NCI-H524 (cell line): ENCODE measurements at regions not wholly inside any gene's neighbourhood (a gene's known extent, or its start where the extent isn't known, plus 50 kb on each side); places are given as distances from the start of the nearest gene placed in this dataset.
A peak's percentile ranks its signal among the peaks of the same experiment; 100 is the strongest.
"Not testable (repeated sequence)": the region's sequence is repeated elsewhere in the genome, so short reads cannot be mapped to it uniquely, and the experiment has no call there.

Source experiments
- DNase-seq, 2 experiments: peaks; one replicate each; lab custom pipeline; 2025; lab: John Stamatoyannopoulos, UW

DNA sequence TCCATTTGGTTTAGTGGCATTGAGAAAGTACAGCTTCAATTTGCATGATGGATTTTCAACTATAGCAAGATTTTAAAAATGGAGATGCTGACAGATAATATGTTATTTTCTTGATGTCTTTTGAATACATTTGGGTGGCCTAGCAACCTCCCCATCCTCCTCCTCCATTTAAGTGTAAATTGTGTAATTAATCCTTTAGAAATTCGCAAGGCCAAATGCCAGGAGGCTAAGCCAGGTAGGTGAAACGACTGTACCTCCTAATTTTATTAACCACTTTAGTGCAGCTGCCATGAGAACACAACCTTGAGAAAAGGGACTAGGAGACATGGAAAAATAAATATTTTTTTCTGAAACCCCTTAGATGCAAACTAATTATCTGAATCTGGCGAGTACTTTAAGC lies 248.8 kb downstream of the MRPS30 start:
- no peak for DNase-seq

DNA sequence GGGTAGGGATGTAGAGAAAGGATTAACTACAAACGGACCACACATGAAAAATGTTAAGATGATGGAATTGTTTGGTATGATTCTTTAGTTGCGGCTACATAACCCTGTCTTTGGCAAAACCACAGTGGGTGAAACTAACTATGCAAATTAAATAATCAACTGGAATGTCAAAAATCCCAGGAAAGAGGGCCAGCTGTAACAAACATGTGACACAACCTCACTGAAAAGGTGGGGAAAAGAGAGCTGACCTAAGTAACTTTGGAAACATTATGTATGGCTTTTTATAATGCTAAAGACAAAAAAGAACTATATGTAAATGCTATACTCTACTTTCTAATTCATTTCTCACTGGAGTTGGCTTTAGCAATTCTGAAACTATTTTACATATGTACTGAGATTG lies 252.0 kb downstream of the MRPS30 start:
- no peak for DNase-seq

- DNase-seq: no peak
Observed at GRCh38 chr5:45062044-45062443, 253.3 kb downstream of the MRPS30 start.

- DNase-seq: no peak
Observed at GRCh38 chr5:45081082-45081481, 272.3 kb downstream of the MRPS30 start.

GRCh38 chr5:45089870-45090269 lies 281.1 kb downstream of the MRPS30 start:
- no peak for DNase-seq

- DNase-seq: no peak
Observed at GRCh38 chr5:45093377-45093776, 284.6 kb downstream of the MRPS30 start.

DNA sequence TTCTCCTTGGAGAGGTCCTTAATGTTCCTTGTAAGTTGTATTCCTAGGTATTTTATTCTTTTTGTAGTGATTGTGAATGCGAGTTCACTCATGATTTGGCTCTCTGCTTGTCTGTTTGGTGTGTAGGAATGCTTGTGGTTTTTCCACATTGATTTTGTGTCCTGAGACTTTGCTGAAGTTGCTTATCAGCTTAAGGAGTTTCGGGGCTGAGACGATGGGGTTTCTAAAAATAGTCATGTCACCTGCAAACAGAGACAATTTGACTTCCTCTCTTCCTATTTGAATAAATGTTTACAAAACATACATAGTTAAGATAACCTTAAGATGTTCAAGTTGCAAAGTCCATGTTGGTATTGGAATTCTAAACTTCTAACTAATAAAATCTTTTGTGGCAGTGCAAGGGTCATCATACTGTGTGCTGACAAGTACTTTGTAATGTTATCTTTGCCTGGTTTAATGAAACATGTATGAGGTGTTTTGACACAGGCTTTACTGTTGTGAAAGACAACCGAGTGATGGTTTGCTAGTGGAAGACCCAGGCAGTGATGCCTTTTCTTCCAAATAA lies 286.2 kb downstream of the MRPS30 start:
- DNase-seq: no peak

DNA sequence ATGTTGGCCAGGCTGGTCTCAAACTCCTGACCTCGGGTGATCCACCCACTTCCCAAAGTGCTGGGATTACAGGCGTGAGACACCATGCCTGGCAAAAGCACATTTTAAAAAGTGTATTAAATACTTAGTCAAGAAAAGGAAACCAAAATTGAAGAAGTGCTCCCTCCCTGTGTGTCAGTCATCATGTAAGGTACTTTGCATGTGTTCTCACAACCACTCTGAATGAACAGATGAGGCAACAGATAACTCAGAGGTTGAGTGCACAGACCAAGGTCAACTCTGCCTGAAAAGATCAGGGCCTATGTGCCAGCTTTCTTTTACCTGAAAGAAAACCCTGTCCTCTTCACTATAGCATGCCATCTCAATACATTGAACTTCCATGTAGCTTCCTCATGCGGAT lies 289.7 kb downstream of the MRPS30 start:
- DNase-seq: no peak

- DNase-seq: no peak
Observed at GRCh38 chr5:45101146-45101545, 292.4 kb downstream of the MRPS30 start.

DNA sequence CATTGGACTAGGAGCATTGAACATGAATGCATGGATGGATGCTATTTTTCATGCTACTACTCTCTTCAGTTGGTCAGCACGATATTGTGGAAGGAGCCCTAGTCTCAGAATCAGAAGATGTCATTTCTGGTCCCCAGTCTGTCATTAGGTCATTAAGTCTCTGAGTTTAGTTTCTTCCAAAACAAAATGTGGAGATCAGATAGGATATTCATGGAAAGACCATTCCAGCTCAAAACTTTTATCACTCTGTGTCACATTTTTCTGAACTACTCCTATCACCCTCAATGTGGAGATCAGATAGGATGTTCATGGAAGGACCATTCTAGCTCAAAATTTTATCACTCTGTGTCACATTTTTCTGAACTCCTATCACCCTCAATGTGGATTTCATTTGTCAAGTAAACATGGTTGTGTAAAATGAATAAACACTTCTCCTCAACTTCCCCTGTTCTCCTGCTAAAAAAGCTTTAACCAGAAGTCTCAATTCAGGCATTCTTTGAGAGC lies 296.8 kb downstream of the MRPS30 start:
- DNase-seq: no peak

DNA sequence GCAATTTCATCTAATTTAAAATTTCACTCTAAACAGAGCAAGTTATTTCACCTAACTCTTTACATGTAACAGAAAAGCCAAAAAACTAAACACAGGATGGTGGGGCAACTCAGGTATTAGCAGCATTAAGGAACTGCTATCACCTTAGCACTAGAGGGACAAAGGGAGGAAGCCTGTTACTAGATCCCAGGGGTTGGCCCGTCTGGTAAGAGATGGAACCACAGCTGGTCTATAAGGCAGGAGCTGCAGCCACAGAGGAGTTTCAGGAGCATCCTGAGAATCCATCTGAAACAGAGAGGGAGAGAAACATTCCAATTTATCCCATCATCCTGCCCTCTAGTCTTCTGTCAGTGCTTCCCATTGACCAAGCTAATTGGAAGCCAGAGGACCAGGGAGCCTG lies 300.3 kb downstream of the MRPS30 start:
- DNase-seq: no peak

DNA sequence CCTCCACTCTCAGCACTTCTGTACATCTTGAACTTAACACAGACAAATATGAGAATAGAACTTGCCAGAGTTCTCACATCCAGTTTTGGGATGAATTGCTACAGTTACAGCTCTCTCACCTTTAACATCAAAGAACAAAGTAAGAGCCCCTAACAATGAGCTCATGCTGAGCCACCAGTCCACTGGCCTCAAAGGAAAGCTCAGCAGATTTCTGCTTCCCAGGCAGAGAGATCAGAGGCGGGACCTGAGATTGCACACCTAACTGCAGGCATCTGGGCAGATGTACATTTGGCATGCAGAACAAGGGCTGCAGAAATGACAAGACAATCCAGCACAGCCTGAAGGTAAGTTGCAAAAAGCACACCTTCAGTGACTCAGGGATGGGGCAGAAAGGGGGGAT lies 300.9 kb downstream of the MRPS30 start:
- DNase-seq: no peak

- DNase-seq: no peak
Observed at GRCh38 chr5:45110399-45110798, 301.7 kb downstream of the MRPS30 start.

DNA sequence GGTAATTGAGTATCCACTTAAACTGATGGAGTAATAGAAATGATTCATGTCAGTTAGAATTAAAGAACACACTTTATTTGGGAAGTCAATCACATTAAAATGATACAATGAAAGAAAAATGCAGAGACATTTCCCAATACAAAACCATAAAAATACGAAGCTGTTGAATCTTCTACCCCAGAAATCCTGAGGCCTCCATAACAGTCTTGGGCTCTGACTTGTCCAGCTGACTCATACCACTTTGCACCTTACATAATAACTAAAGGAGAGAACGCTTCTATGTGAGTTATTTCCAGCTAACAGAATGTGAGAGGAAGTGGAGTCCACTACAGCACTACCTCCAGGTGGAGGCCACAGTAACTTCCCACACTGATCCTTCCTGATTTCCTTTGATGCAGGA lies 305.0 kb downstream of the MRPS30 start:
- no peak for DNase-seq

GRCh38 chr5:45132972-45133371 lies 324.2 kb downstream of the MRPS30 start:
- no peak for DNase-seq

- DNase-seq: no peak
Observed at GRCh38 chr5:45162974-45163373, 354.2 kb downstream of the MRPS30 start.

DNA sequence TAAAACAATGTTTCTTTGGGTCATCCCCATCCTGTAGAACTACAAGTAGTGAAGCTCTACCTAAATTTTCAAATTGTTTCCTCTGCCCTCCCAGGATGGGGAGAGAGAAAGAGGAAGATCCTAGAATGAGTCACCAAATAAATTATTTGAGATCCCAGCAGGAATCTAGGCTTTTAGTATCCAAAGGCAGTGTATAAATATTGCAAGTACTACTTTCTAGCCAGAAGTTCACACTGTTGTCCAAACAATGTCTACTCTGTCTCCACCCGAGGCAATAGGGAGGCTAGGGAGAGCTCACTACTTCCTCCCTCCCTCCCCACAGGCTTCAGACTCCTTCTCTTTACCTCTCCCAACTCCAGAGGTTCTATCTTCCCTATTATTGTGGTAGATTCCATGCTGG lies 362.8 kb downstream of the MRPS30 start:
- no peak for DNase-seq

DNA sequence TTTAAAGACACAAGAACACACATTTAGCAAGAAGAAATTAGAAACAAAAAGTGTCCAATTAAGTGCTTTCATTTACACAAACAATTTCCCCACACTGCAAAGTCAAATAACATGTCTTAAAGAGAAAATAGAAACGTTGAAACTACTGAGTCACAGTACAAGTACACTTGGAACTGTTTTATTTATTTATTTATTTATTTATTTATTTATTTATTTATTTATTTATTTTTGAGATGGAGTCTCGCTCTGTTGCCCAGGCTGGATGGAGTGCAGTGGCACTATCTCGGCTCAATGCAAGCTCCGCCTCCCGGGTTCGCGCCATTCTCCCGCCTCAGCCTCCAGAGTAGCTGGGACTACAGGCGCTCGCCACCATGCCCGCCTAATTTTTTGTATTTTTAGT lies 363.9 kb downstream of the MRPS30 start:
- not testable (repeated sequence) for DNase-seq

DNA sequence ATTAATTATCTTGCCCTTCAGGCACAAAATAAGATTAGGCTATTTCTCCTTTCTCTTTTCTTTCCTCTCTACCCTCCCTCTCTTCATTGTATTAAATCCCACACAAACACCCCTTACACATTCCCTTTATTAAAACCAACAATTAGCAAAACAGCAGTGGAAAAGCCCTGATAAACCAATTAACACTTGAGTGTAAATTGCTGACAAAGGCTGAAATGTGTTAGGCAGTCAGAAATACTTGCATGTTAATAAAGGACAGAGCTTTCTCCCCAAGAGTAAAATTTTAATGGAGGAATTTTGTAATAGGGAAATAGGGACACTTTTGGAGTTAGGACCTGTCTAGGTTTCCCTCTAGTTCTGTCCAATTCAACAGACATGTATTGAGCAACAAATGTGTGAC lies 370.9 kb downstream of the MRPS30 start:
- DNase-seq: no peak

GRCh38 chr5:45189042-45189441 lies 380.3 kb downstream of the MRPS30 start:
- no peak for DNase-seq

DNA sequence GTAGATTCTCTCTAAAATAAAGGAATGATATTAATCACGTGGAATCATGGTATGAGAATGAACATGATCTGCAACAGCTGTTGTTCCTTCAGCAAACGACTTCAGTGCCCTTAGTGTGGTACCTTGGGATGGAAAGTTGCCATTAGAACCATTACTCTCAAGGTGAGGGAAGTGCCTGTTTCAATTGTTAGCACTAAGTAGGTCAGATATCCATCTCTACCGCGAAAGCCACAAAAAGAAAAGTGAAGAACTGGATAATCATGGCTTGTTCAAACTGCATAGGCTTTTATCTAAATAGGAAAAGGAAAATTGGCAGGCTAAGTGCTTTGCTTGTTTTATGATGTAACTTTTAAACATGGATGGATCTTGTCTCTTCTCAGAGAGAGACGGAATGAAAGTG lies 380.7 kb downstream of the MRPS30 start:
- peak in 1 of 2 experiments; percentile 32 for DNase-seq

DNA sequence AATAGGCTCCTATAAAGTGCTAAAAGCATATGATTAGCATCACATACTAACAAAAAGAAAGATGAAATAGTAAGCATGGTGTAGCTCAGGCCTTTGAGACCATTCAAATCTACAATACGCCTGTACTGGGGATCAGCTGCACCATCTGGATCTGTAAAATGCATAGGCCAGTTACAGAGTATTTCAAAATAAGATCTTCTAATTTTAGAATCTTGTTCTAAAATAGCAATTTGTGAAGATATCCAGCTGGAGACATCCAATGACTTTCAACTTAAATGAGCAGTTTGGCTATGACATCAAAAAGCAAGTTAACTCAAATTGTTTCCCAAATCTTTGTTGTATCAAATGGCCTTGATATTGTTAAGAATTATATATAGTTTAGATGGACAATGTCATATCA lies 386.3 kb downstream of the MRPS30 start:
- DNase-seq: no peak
